Activated naive CD4-positive, alpha-beta T cell treated with anti-CD3 and anti-CD28 coated beads for 36 hours (primary cell): ENCODE measurements at regions not wholly inside any gene's neighbourhood (a gene's known extent, or its start where the extent isn't known, plus 50 kb on each side); places are given as distances from the start of the nearest gene placed in this dataset.

Experiments used
- CTCF ChIA-PET: fragments of 350-600 bp; sonication (Branson Sonifier 250); formaldehyde crosslinking; loops from one replicate; lab custom pipeline; 2021; ENCODE audit warnings: antibody characterized with exemption; lab: Charles Lee
- DNase-seq: peaks from one replicate; pipeline ENCODE4 v3.0.0-alpha.2; 2020
- H3K27ac Mint-ChIP-seq: one replicate; pipeline ENCODE4 v1.8.0; 2021; ENCODE audit warnings: mild to moderate bottlenecking, mixed read lengths
- H3K27me3 Mint-ChIP-seq: one replicate; pipeline ENCODE4 v1.8.0; 2021; ENCODE audit warnings: low read depth, mixed read lengths
- H3K36me3 Mint-ChIP-seq: one replicate; pipeline ENCODE4 v1.8.0; 2021; ENCODE audit warnings: low read depth, mixed read lengths
- H3K4me1 Mint-ChIP-seq: one replicate; pipeline ENCODE4 v1.8.0; 2021; ENCODE audit warnings: low read depth, mixed read lengths
- H3K4me3 Mint-ChIP-seq: one replicate; pipeline ENCODE4 v1.8.0; 2021; ENCODE audit warnings: mild to moderate bottlenecking, moderate library complexity, mixed read lengths
- H3K9me3 Mint-ChIP-seq: one replicate; pipeline ENCODE4 v1.8.0; 2021; ENCODE audit warnings: mixed read lengths
- intact Hi-C: fragments of 100-400 bp; cut with micrococcal nuclease; formaldehyde crosslinking; loops from one replicate; pipeline ENCODE4 v1.15.1; 2023

- Mint-ChIP-seq H3K27me3 (no peaks in the 10 kb centered on the region), H3K4me1 (no peaks in the 10 kb centered on the region), H3K36me3 (no peaks in the 10 kb centered on the region), H3K9me3 (no peaks in the 10 kb centered on the region), H3K4me3 (no peak overlapping the region), H3K27ac (no peak overlapping the region)
- DNase-seq = no peak
- CTCF ChIA-PET = interaction anchor here (0.7 kb wide), 1 partner anchor 194 kb away, joined by 3 read pairs; no protein-coding TSS in a partner anchor
- intact Hi-C loops = loop anchor here (2.0 to 5.0 kb wide), 3 partner anchors 445 to 715 kb away; no protein-coding TSS in a partner anchor
Measured at GRCh38 chr10:90148116-90148855, 446.9 kb downstream of the KIF20B start.

GRCh38 chr10:90149563-90149962, 448.2 kb downstream of the KIF20B start:
- H3K27ac Mint-ChIP-seq = no peak overlapping the region
- intact Hi-C loops = loop anchor here (2.0 to 5.0 kb wide), 3 partner anchors 443 to 713 kb away; no protein-coding TSS in a partner anchor
- no peaks in the 10 kb centered on the region for H3K36me3 Mint-ChIP-seq
- no peaks in the 10 kb centered on the region for H3K27me3 Mint-ChIP-seq
- H3K4me3 Mint-ChIP-seq = no peak overlapping the region
- DNase-seq = no peak
- no peaks in the 10 kb centered on the region for H3K9me3 Mint-ChIP-seq
- H3K4me1 Mint-ChIP-seq = no peaks in the 10 kb centered on the region
- CTCF ChIA-PET = no interaction called here

- Mint-ChIP-seq H3K27ac (no peak overlapping the region), H3K4me1 (no peaks in the 10 kb centered on the region), H3K9me3 (no peaks in the 10 kb centered on the region), H3K4me3 (no peak overlapping the region), H3K36me3 (no peaks in the 10 kb centered on the region), H3K27me3 (peaks cover 3% of the 10 kb centered on the region)
- no peak for DNase-seq
- intact Hi-C loops = no loop called here
- CTCF ChIA-PET = no interaction called here
Measured at GRCh38 chr10:90162271-90162853, 461.0 kb downstream of the KIF20B start.

- H3K9me3 Mint-ChIP-seq = no peaks in the 10 kb centered on the region
- intact Hi-C loops = no loop called here
- H3K27ac Mint-ChIP-seq = no peak overlapping the region
- CTCF ChIA-PET = no interaction called here
- DNase-seq = no peak
- no peaks in the 10 kb centered on the region for H3K27me3 Mint-ChIP-seq
- no peak overlapping the region for H3K4me3 Mint-ChIP-seq
- no peaks in the 10 kb centered on the region for H3K36me3 Mint-ChIP-seq
- no peaks in the 10 kb centered on the region for H3K4me1 Mint-ChIP-seq
Measured at GRCh38 chr10:90167174-90168064, 466.0 kb downstream of the KIF20B start.

GRCh38 chr10:90168244-90168643, 466.9 kb downstream of the KIF20B start:
- no peaks in the 10 kb centered on the region for H3K36me3 Mint-ChIP-seq
- CTCF ChIA-PET = no interaction called here
- H3K9me3 Mint-ChIP-seq = no peaks in the 10 kb centered on the region
- intact Hi-C loops = no loop called here
- no peak overlapping the region for H3K4me3 Mint-ChIP-seq
- no peaks in the 10 kb centered on the region for H3K4me1 Mint-ChIP-seq
- no peak overlapping the region for H3K27ac Mint-ChIP-seq
- no peaks in the 10 kb centered on the region for H3K27me3 Mint-ChIP-seq
- DNase-seq = no peak

- Mint-ChIP-seq H3K9me3 (no peaks in the 10 kb centered on the region), H3K36me3 (no peaks in the 10 kb centered on the region), H3K27ac (no peak overlapping the region), H3K4me1 (no peaks in the 10 kb centered on the region), H3K4me3 (no peak overlapping the region), H3K27me3 (no peaks in the 10 kb centered on the region)
- intact Hi-C loops = no loop called here
- DNase-seq = no peak
- CTCF ChIA-PET = no interaction called here
Measured at GRCh38 chr10:90171014-90171722, 469.8 kb downstream of the KIF20B start.

- CTCF ChIA-PET = no interaction called here
- intact Hi-C loops = no loop called here
- Mint-ChIP-seq H3K9me3 (no peaks in the 10 kb centered on the region), H3K36me3 (no peaks in the 10 kb centered on the region), H3K4me3 (no peak overlapping the region), H3K27me3 (no peaks in the 10 kb centered on the region), H3K4me1 (no peaks in the 10 kb centered on the region), H3K27ac (no peak overlapping the region)
- no peak for DNase-seq
Measured at GRCh38 chr10:90174531-90174930, 473.1 kb downstream of the KIF20B start.

- intact Hi-C loops = no loop called here
- Mint-ChIP-seq H3K4me3 (no peak overlapping the region), H3K27me3 (no peaks in the 10 kb centered on the region), H3K27ac (no peak overlapping the region), H3K4me1 (no peaks in the 10 kb centered on the region), H3K36me3 (no peaks in the 10 kb centered on the region), H3K9me3 (no peaks in the 10 kb centered on the region)
- CTCF ChIA-PET = no interaction called here
- DNase-seq = no peak
Measured at GRCh38 chr10:90175161-90175681, 473.8 kb downstream of the KIF20B start.

GRCh38 chr10:90179696-90180407, 478.5 kb downstream of the KIF20B start:
- Mint-ChIP-seq H3K36me3 (no peaks in the 10 kb centered on the region), H3K27ac (no peak overlapping the region), H3K27me3 (no peaks in the 10 kb centered on the region), H3K4me3 (no peak overlapping the region), H3K9me3 (peaks cover 4% of the 10 kb centered on the region), H3K4me1 (no peaks in the 10 kb centered on the region)
- no peak for DNase-seq
- CTCF ChIA-PET = interaction anchor here (0.6 kb wide), 1 partner anchor 19 kb away, joined by 3 read pairs; no protein-coding TSS in a partner anchor
- intact Hi-C loops = no loop called here

GRCh38 chr10:90180886-90181691, 479.7 kb downstream of the KIF20B start:
- Mint-ChIP-seq H3K27ac (no peak overlapping the region), H3K4me1 (no peaks in the 10 kb centered on the region), H3K9me3 (peaks cover 4% of the 10 kb centered on the region), H3K27me3 (no peaks in the 10 kb centered on the region), H3K4me3 (no peak overlapping the region), H3K36me3 (no peaks in the 10 kb centered on the region)
- CTCF ChIA-PET = no interaction called here
- DNase-seq = no peak
- intact Hi-C loops = no loop called here

GRCh38 chr10:90192825-90193224, 491.4 kb downstream of the KIF20B start:
- intact Hi-C loops = no loop called here
- CTCF ChIA-PET = no interaction called here
- Mint-ChIP-seq H3K4me1 (no peaks in the 10 kb centered on the region), H3K36me3 (no peaks in the 10 kb centered on the region), H3K27ac (no peak overlapping the region), H3K4me3 (no peak overlapping the region), H3K9me3 (no peaks in the 10 kb centered on the region), H3K27me3 (no peaks in the 10 kb centered on the region)
- DNase-seq = no peak
